ENCODE measurements at regions not wholly inside any gene's neighbourhood (a gene's known extent, or its start where the extent isn't known, plus 50 kb on each side); places are given as distances from the start of the nearest gene placed in this dataset.

DNA sequence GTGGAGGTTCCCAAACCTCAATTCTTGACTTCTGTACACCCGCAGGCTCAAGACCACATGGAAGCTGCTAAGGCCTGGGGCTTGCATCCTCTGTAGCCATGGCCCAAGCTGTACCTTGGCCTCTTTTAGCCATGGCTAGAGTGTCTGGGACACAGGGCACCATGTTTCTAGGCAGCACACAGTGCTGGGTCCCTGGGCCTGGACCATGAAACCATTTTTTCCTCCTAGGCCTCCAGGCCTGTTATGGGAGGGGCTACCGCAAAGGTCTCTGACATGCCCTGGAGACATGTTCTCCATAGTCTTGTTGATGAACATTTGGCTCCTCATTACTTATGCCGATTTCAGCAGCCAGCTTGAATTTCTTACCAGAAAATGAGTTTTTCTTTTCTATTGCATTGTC is 701.4 kb downstream of the FGF9 start:
- Histone ChIP-seq H2BK5ac (ENCODE audit: low read depth, low read length, poor library complexity, severe bottlenecking) (no peak overlapping the region), H4K5ac (ENCODE audit: low read depth, low read length) (no peak overlapping the region), H3K4me1 (ENCODE audit: control insufficient read depth, insufficient read depth, low read length) (no peaks in the 10 kb centered on the region), H3K9me1 (ENCODE audit: insufficient read depth, low read length) (no peaks in the 10 kb centered on the region), H3K36me3 (ENCODE audit: control insufficient read depth, insufficient read depth, low read length) (no peaks in the 10 kb centered on the region), H3K9ac (ENCODE audit: low read depth, low read length) (no peak overlapping the region), H2AFZ (replicated peaks; ENCODE audit: low read length, poor library complexity) (no peak overlapping the region), H3K14ac (replicated peaks; ENCODE audit: low read depth, low read length) (no peak overlapping the region), H3K4ac (ENCODE audit: low read depth, low read length) (no peak overlapping the region), H4K91ac (ENCODE audit: insufficient read depth, low read depth, low read length) (no peak overlapping the region), H3K4me2 (ENCODE audit: low read depth, low read length) (no peak overlapping the region), H3K23ac (ENCODE audit: low read depth, low read length) (no peak overlapping the region), H2AK9ac (replicated peaks; ENCODE audit: low read depth, low read length, poor library complexity) (no peak overlapping the region), H3K9me3 (ENCODE audit: control insufficient read depth, insufficient read depth, low read length) (0 out of 2 replicates have a peak, but pooled peaks cover 8% of the 10 kb centered on the region), H4K8ac (ENCODE audit: low read depth in 2 of 2, low read length in 2 of 2) (no peak overlapping the region), H3K27ac (ENCODE audit: insufficient read depth, low read length) (no peak overlapping the region), H3K56ac (ENCODE audit: extremely low read depth, insufficient read depth, low read length) (no peak overlapping the region), H2AK5ac (ENCODE audit: low read depth, low read length) (no peak overlapping the region), H3K27me3 (ENCODE audit: control insufficient read depth, insufficient read depth, low read length) (no peaks in the 10 kb centered on the region), H4K20me1 (ENCODE audit: insufficient read depth, low read length) (no peaks in the 10 kb centered on the region), H2BK20ac (ENCODE audit: low read depth, low read length) (no peak overlapping the region), H2BK15ac (ENCODE audit: low read depth, low read length) (no peak overlapping the region), H3K18ac (ENCODE audit: low read depth, low read length) (no peak overlapping the region), H3K79me1 (ENCODE audit: low read depth in 1 of 2, low read length in 2 of 2) (no peaks in the 10 kb centered on the region), H3K4me3 (ENCODE audit: insufficient read depth, low read depth, low read length) (no peak overlapping the region), H2BK120ac (ENCODE audit: low read depth, low read length) (no peak overlapping the region)
- no CpG with 5 or more reads among the region's 3 CpGs for WGBS, 2 experiments (ENCODE audit: extremely low coverage in 2 of 2, insufficient read length in 1 of 2)
- intact Hi-C loops (cut with micrococcal nuclease), result no loop called here
- ChIA-PET CTCF (no interaction called here), POLR2A (ENCODE audit: unreplicated experiment) (no interaction called here)
- dilution Hi-C loops (cut with HindIII; ENCODE audit: low sequenced_read_pairs, unreplicated experiment), result no loop called here
- TF ChIP-seq, protein P1, sequence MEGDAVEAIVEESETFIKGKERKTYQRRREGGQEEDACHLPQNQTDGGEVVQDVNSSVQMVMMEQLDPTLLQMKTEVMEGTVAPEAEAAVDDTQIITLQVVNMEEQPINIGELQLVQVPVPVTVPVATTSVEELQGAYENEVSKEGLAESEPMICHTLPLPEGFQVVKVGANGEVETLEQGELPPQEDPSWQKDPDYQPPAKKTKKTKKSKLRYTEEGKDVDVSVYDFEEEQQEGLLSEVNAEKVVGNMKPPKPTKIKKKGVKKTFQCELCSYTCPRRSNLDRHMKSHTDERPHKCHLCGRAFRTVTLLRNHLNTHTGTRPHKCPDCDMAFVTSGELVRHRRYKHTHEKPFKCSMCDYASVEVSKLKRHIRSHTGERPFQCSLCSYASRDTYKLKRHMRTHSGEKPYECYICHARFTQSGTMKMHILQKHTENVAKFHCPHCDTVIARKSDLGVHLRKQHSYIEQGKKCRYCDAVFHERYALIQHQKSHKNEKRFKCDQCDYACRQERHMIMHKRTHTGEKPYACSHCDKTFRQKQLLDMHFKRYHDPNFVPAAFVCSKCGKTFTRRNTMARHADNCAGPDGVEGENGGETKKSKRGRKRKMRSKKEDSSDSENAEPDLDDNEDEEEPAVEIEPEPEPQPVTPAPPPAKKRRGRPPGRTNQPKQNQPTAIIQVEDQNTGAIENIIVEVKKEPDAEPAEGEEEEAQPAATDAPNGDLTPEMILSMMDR (conservative IDR thresholded peaks at IDR 0.05; ENCODE audit: low read depth, low read length), result no peak
- TF ChIP-seq MAFK (IDR thresholded peaks at IDR 0.05; ENCODE audit: low read depth, low read length) (no peak), FOS (IDR thresholded peaks at IDR 0.05; ENCODE audit: low read depth, low read length) (no peak), BHLHE40 (IDR thresholded peaks at IDR 0.05; ENCODE audit: low read depth, low read length) (no peak), RFX5 (IDR thresholded peaks at IDR 0.05; ENCODE audit: low read depth, low read length) (no peak), ELK1 (IDR thresholded peaks at IDR 0.05; ENCODE audit: borderline replicate concordance, low read depth, low read length) (no peak), CEBPB (IDR thresholded peaks at IDR 0.05; ENCODE audit: low read depth, low read length) (no peak), RCOR1 (IDR thresholded peaks at IDR 0.05; ENCODE audit: insufficient replicate concordance, low read length) (no peak), NFE2L2 (IDR thresholded peaks at IDR 0.05; ENCODE audit: low read depth, low read length) (no peak), SMC3 (IDR thresholded peaks at IDR 0.05; ENCODE audit: low read depth, low read length) (no peak), MXI1 (IDR thresholded peaks at IDR 0.05; ENCODE audit: borderline replicate concordance, low read depth, low read length) (no peak), MAZ (IDR thresholded peaks at IDR 0.05; ENCODE audit: borderline replicate concordance, low read depth, low read length) (no peak), RAD21 (IDR thresholded peaks at IDR 0.05; ENCODE audit: low read length) (no peak), POLR2A (IDR thresholded peaks at IDR 0.05; ENCODE audit: low read depth, low read length) (no peak)
- TF ChIP-seq, protein P2, sequence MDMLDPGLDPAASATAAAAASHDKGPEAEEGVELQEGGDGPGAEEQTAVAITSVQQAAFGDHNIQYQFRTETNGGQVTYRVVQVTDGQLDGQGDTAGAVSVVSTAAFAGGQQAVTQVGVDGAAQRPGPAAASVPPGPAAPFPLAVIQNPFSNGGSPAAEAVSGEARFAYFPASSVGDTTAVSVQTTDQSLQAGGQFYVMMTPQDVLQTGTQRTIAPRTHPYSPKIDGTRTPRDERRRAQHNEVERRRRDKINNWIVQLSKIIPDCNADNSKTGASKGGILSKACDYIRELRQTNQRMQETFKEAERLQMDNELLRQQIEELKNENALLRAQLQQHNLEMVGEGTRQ (IDR thresholded peaks at IDR 0.05; ENCODE audit: low read depth, low read length), result no peak
- no peak for DNase-seq
- BruUV-seq (replicated peaks), result no TSS peak
- ATAC-seq (ENCODE audit: low read depth), result no peak
- in situ Hi-C loops (cut with MboI; ENCODE audit: low sequenced_read_pairs), result no loop called here
